Keratinocyte (primary cell): ENCODE measurements at regions not wholly inside any gene's neighbourhood (a gene's known extent, or its start where the extent isn't known, plus 50 kb on each side); places are given as distances from the start of the nearest gene placed in this dataset.

Experiments
- CTCF ChIP-seq, 3 experiments: IDR thresholded peaks in 1 of 3; conservative IDR thresholded peaks in 1 of 3; optimal IDR thresholded peaks in 1 of 3; 2 replicates in 2 of 3; 3 replicates in 1 of 3; pipeline versions ENCODE3 to v1.5.1; 2011; ENCODE audit warnings: low read length in 3 of 3, mild to moderate bottlenecking in 3 of 3, moderate library complexity in 2 of 3, control low read depth in 1 of 3, inconsistent platforms in 1 of 3; ENCODE audit not compliant: insufficient read depth in 2 of 3; ENCODE audit errors: extremely low read depth in 1 of 3
- EZH2 ChIP-seq: IDR thresholded peaks from one replicate; pipeline ENCODE4 v1.6.1; 2012; ENCODE audit warnings: inconsistent platforms, mild to moderate bottlenecking, low read length, moderate library complexity

DNA sequence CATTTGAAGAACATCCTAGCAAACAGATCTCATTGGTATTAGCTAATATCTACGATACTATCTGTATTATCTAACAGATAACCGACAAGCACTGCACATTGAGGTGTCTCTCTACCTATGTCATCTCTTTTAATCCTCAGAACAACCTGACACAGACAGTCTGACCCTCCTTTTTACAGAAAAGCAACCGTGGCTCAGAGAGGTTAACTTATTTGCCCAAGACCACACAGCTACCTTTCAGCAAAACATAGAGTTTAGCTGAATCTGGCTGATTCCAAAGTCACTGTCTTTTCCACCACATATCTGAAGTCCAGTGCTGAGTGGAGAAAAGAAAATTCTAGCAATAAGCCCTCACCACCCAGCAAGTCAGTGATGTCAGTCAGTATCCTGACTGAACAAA, 358.7 kb upstream of the JARID2 start:
- no peak for TF ChIP-seq CTCF (optimal IDR thresholded peaks at IDR 0.05 in 1 of 3, IDR thresholded peaks at IDR 0.05 in 1 of 3, conservative IDR thresholded peaks at IDR 0.05 in 1 of 3; ENCODE audit: extremely low read depth in 1 of 3, insufficient read depth in 2 of 3, low read length in 3 of 3)
- TF ChIP-seq EZH2: no peak
